Activated naive CD8-positive, alpha-beta T cell treated with anti-CD3 and anti-CD28 coated beads for 36 hours (primary cell): ENCODE measurements at regions not wholly inside any gene's neighbourhood (a gene's known extent, or its start where the extent isn't known, plus 50 kb on each side); places are given as distances from the start of the nearest gene placed in this dataset.

Source experiments
- DNase-seq: peaks from one replicate; pipeline ENCODE4 v3.0.0; 2021
- H3K27ac Mint-ChIP-seq: one replicate; pipeline ENCODE4 v1.8.0; 2022; ENCODE audit warnings: mild to moderate bottlenecking, moderate library complexity, mixed read lengths
- H3K27me3 Mint-ChIP-seq: one replicate; pipeline ENCODE4 v1.8.0; 2022; ENCODE audit warnings: mild to moderate bottlenecking, mixed read lengths
- H3K36me3 Mint-ChIP-seq: one replicate; pipeline ENCODE4 v1.8.0; 2021; ENCODE audit warnings: mild to moderate bottlenecking, mixed read lengths
- H3K4me1 Mint-ChIP-seq: one replicate; pipeline ENCODE4 v1.8.0; 2021; ENCODE audit warnings: mixed read lengths
- H3K4me3 Mint-ChIP-seq: one replicate; pipeline ENCODE4 v1.8.0; 2022; ENCODE audit warnings: mild to moderate bottlenecking, moderate library complexity, mixed read lengths
- H3K9me3 Mint-ChIP-seq: one replicate; pipeline ENCODE4 v1.8.0; 2022; ENCODE audit warnings: mixed read lengths

DNA sequence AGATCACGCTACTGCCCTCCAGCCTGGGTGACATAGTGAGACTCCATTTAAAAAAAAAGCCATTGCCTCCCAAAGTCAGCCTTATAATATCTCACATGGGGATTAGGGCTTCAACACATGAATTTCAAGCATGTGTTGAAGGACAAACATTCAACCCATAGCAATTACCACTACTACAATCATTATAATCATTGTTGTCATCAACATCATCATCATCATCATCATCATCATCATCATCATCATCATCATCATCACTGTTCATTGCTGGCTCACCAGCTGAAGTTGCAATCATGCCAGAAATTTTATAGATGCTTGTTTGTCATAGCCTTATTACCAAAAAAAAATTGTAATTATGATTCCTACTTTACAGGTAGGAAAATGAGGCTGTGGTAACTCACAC is 762.9 kb downstream of the METTL15 start:
- no peaks in the 10 kb centered on the region for H3K27me3 Mint-ChIP-seq
- H3K36me3 Mint-ChIP-seq: no peaks in the 10 kb centered on the region
- H3K27ac Mint-ChIP-seq: no peak overlapping the region
- no peaks in the 10 kb centered on the region for H3K4me1 Mint-ChIP-seq
- DNase-seq: no peak
- H3K9me3 Mint-ChIP-seq: peaks cover 3% of the 10 kb centered on the region
- H3K4me3 Mint-ChIP-seq: no peak overlapping the region

DNA sequence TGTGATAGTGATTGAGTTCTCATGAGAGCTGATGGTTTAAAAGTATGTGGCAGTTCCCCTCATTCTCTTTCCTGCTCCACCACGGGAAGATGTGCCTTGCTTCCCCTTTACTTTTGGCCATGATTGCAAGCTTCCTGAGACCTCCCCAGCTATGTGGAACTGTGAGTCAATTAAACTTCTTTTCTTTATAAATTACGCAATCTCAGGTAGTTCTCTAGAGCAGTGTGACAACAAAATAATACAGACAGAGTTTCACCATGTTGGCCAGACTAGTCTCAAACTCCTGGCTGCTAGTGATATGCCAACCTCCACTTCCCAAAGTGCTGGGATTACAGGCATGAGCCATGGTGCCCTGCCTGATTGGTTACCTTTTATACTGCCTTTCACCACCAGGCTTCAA is 755.2 kb downstream of the METTL15 start:
- no peaks in the 10 kb centered on the region for H3K27me3 Mint-ChIP-seq
- peaks cover 10% of the 10 kb centered on the region for H3K9me3 Mint-ChIP-seq
- H3K36me3 Mint-ChIP-seq: no peaks in the 10 kb centered on the region
- no peak for DNase-seq
- no peak overlapping the region for H3K4me3 Mint-ChIP-seq
- no peak overlapping the region for H3K27ac Mint-ChIP-seq
- H3K4me1 Mint-ChIP-seq: no peaks in the 10 kb centered on the region

DNA sequence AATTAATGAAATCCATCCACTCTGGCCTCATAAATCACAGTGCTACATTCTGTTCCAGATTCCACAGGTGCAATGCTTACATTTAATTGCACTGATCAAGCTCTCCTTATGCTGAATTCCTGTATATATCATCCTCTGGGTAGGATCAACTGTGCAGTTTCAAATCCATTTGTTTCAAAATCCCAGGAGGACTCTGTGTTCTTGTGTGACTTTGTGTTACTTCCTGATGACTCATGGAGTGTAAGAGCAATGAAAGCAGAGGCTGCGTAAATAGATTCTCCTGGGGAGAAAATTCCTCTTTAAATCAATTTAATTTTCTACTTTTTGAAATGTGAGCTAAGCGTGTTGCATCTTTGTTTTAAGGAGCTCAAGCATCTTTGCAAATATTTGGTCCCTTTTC is 752.7 kb downstream of the METTL15 start:
- peaks cover 16% of the 10 kb centered on the region for H3K9me3 Mint-ChIP-seq
- H3K4me3 Mint-ChIP-seq: no peak overlapping the region
- H3K4me1 Mint-ChIP-seq: no peaks in the 10 kb centered on the region
- H3K27me3 Mint-ChIP-seq: no peaks in the 10 kb centered on the region
- DNase-seq: no peak
- no peaks in the 10 kb centered on the region for H3K36me3 Mint-ChIP-seq
- no peak overlapping the region for H3K27ac Mint-ChIP-seq

DNA sequence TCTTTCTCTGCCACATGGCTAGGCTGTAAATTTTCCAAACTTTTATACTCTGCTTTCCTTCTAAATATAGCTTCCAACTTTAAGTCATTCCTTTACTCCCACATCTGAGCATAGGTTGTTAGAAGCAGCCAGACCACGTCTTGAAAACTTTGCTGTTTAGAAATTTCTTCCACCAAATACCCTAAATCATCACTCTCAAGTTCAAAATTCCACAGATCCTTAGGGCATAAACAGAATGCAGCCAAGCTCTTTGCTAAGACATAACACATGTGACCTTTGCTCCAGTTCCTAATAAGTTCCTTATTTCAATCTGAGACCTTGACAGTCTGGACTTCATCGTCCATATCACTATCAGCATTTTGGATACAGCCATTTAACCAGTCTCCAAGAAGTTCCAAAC is 749.9 kb downstream of the METTL15 start:
- Mint-ChIP-seq H3K27me3 (no peaks in the 10 kb centered on the region), H3K27ac (no peak overlapping the region), H3K4me3 (no peak overlapping the region), H3K4me1 (no peaks in the 10 kb centered on the region), H3K9me3 (peaks cover 14% of the 10 kb centered on the region), H3K36me3 (no peaks in the 10 kb centered on the region)
- DNase-seq: no peak

DNA sequence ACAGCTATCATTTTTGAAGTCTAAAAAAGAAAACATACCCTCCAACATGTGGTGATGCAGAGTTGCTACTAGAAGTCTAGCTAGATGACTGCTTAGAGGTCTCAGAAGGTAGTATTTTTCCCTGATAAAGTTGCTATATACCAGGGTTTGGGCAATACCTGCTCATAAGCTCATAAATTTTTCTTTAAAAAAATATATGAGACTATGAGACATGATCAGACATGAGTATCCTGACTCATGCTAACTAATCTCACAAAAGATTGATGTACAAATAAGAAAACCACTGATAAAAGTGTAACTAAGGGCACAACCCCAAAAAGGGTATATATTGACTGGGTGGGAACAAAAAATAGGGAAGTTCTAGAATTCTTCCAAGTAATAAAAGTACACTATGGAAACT is 740.9 kb downstream of the METTL15 start:
- H3K4me1 Mint-ChIP-seq: no peaks in the 10 kb centered on the region
- no peaks in the 10 kb centered on the region for H3K36me3 Mint-ChIP-seq
- no peak overlapping the region for H3K27ac Mint-ChIP-seq
- H3K4me3 Mint-ChIP-seq: no peak overlapping the region
- peaks cover 3% of the 10 kb centered on the region for H3K9me3 Mint-ChIP-seq
- DNase-seq: no peak
- H3K27me3 Mint-ChIP-seq: no peaks in the 10 kb centered on the region

DNA sequence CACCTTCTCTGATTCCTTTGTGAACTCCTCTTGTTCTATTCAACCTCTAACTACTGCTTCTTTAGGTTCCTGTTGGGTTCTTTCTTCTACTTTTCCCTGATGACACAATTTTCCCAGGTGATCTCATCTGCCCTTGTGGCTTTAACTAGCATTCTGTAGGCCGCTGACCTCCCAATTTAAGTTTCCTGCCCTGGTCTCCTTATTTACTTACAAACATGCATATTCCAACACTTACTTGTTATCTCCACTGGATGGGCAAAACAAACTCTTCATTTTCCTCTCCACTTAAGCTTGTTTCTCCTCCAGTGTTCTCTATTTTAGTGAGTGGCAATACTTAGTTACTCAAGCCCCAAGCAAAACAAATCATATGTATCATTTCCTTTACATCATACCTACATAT is 734.5 kb downstream of the METTL15 start:
- DNase-seq: no peak
- Mint-ChIP-seq H3K4me1 (no peaks in the 10 kb centered on the region), H3K36me3 (no peaks in the 10 kb centered on the region), H3K27me3 (no peaks in the 10 kb centered on the region), H3K9me3 (peaks cover 4% of the 10 kb centered on the region), H3K4me3 (no peak overlapping the region), H3K27ac (no peak overlapping the region)

DNA sequence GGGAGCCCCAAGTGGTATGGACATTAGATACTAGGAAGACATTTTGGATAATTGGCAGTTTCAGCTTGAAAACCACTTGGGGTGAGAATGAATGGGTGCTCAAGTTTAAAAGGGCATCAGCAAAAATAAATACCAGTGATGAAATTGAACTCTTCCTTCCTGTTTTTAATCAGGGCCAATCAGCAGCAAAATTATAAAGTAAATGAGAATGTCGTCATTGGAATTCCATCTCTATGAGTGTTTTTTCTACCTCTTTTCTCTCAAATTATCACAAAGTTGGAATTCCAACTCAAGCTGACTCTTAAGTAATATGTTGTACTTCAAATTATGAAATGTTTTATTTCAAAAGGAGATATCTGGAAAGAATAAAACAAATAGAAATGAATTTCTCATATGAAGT is 730.6 kb downstream of the METTL15 start:
- Mint-ChIP-seq H3K4me1 (no peaks in the 10 kb centered on the region), H3K9me3 (peaks cover 3% of the 10 kb centered on the region), H3K36me3 (no peaks in the 10 kb centered on the region), H3K4me3 (no peak overlapping the region), H3K27ac (no peak overlapping the region), H3K27me3 (no peaks in the 10 kb centered on the region)
- DNase-seq: no peak

DNA sequence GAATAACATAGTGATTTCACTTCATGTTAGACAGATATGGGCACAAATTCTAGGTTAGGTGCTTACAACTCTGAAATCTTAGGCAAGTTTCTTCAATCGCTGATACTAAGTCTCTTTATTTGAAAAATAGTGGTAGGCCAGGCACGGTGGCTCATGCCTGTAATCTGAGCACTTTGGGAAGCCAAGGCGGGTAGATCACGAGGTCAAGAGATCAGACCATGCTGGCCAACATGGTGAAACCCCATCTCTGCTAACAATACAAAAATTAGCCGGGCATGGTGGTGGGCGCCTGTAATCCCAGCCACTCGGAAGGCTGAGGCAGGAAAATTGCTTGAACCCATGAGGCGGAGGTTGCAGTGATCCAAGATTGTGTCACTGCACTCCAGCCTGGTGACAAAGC is 729.4 kb downstream of the METTL15 start:
- Mint-ChIP-seq H3K9me3 (peaks cover 3% of the 10 kb centered on the region), H3K4me1 (no peaks in the 10 kb centered on the region), H3K27ac (no peak overlapping the region), H3K36me3 (no peaks in the 10 kb centered on the region), H3K4me3 (no peak overlapping the region), H3K27me3 (no peaks in the 10 kb centered on the region)
- DNase-seq: no peak

DNA sequence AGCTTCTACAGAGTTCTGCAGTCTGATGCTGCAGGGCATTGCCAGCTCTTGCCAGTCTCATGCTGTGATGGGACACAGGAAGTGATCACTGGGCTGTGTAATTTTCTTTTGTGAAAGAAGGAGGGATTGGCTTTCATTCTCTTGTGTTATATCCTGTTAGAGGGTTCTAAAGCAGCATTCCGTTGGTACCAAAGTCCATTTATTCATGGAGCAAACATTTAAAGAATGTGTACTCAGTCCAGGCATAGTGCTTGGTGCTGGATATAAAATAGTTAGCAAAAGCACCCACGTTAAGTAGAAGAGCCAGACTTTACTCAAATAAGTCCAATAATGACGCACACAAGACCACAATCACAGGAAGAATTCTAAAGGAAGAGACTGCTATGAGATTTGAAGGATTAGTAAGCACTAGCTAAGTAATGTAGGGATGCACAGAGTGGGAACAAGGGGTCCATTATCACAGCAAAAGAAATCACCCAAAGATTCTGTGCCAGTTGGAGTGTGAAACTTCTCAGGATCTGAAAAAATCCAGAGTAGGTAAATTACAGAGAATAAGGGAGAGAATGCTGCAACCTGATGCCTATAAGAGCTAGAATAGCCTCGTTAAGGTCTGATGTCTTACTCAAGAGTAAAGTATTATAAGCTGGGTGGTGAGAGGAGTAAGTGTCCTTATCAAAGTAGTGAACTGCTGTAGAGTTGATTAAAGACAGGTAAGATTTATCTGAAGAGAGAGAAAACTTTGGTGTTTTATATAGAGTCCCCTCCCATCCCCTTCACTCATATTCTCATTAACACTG is 728.3 kb downstream of the METTL15 start:
- DNase-seq: no peak
- no peaks in the 10 kb centered on the region for H3K4me1 Mint-ChIP-seq
- no peak overlapping the region for H3K27ac Mint-ChIP-seq
- no peaks in the 10 kb centered on the region for H3K27me3 Mint-ChIP-seq
- H3K9me3 Mint-ChIP-seq: peaks cover 3% of the 10 kb centered on the region
- no peaks in the 10 kb centered on the region for H3K36me3 Mint-ChIP-seq
- H3K4me3 Mint-ChIP-seq: no peak overlapping the region

DNA sequence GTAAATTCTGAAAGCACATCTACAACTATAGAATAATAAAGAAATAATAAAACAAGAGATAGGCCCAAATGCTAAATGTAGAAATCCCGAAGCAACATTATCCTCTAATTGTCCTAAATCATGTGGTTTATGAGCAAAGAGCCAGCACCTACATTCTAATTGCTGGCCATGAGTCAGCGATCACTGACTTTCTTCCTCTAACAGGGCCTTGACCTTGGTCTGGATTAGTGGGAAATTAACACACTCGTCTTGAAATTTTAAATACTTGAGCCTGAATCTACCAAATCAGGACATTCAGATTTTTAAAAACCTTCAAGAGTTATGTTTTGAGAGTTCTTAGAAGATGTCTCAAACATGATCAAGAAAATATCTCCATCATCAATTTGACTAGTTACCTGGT is 727.6 kb downstream of the METTL15 start:
- no peak for DNase-seq
- H3K27ac Mint-ChIP-seq: no peak overlapping the region
- no peak overlapping the region for H3K4me3 Mint-ChIP-seq
- H3K4me1 Mint-ChIP-seq: no peaks in the 10 kb centered on the region
- H3K36me3 Mint-ChIP-seq: no peaks in the 10 kb centered on the region
- H3K27me3 Mint-ChIP-seq: no peaks in the 10 kb centered on the region
- peaks cover 3% of the 10 kb centered on the region for H3K9me3 Mint-ChIP-seq

DNA sequence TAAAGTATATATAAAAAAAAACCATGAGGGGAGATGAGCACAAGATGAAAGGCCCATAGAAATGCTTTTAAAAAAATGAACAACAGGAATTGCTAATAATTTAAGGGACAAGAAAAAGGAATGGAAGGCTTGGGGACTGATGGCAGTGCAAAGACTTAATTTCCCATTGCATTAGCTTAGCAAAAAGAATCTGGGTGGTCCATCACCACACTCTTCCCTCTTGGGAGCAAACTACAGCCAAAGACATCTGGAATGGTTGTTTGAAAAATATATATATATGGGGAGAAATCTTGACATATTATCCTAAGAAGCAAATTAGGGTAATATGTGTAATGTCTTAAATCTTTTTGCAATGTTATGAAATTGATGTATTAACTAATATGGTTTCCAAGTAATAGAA is 727.1 kb downstream of the METTL15 start:
- Mint-ChIP-seq H3K9me3 (peaks cover 3% of the 10 kb centered on the region), H3K27me3 (no peaks in the 10 kb centered on the region), H3K27ac (no peak overlapping the region), H3K4me1 (no peaks in the 10 kb centered on the region), H3K36me3 (no peaks in the 10 kb centered on the region), H3K4me3 (no peak overlapping the region)
- DNase-seq: no peak

DNA sequence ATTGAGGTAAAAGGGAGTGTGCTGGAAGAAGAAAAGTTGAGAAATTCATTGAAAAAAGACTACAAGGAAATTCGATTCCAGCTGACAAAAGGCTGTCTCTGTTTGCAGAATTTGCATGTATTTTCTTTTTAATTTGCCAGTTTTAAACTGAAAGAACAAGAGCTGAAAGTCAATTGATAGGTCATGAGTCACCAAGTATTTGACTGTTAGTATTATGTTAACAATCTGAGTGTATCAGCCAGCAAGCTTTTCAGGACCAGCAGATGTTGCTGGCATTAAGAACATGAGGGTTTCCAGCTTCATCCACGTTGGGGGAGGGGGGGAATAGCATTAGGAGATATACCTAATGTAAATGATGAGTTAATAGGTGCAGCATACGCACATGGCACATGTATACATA is 726.7 kb downstream of the METTL15 start:
- Mint-ChIP-seq H3K4me1 (no peaks in the 10 kb centered on the region), H3K9me3 (peaks cover 3% of the 10 kb centered on the region), H3K27me3 (no peaks in the 10 kb centered on the region), H3K27ac (no peak overlapping the region), H3K4me3 (no peak overlapping the region), H3K36me3 (no peaks in the 10 kb centered on the region)
- DNase-seq: no peak

DNA sequence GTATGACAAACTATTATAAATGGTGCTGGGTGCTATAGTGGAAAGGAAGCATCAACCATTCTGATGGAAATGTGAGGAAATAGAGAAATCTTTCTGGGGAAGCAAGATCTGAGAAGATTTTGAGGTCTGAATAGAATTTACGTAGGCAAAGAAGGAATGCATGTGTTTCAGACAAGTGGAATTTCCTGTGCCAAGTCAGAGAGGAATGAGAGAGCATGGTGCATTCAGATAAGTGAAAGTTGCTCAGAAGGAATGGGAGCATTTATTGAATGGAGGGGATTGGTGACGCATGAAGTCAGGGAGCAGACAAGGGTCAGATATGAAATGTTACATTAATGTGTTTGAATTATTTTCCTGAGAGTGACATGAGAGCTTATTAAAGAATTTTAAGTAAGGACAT is 725.5 kb downstream of the METTL15 start:
- H3K36me3 Mint-ChIP-seq: no peaks in the 10 kb centered on the region
- H3K4me1 Mint-ChIP-seq: no peaks in the 10 kb centered on the region
- H3K27me3 Mint-ChIP-seq: no peaks in the 10 kb centered on the region
- no peak for DNase-seq
- peaks cover 5% of the 10 kb centered on the region for H3K9me3 Mint-ChIP-seq
- H3K27ac Mint-ChIP-seq: no peak overlapping the region
- no peak overlapping the region for H3K4me3 Mint-ChIP-seq

DNA sequence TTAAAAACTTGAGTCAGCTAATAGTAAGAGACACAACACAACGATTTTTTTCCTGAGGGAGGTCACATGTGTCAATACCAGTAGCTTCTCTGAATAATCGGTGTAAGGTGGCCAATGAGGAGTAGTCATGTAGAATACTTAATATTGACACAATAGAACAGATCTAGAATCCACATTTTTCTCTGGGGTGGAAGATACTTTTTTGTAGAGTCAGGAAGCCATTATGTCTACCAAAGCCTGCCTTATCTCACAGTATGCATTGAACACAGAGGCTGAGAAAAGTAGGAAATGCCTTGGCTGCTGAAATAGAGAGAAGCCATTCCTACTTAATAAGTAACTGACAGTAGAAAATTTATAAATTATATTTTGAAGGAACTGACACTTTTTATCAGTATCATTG is 725.0 kb downstream of the METTL15 start:
- no peak overlapping the region for H3K27ac Mint-ChIP-seq
- no peak for DNase-seq

DNA sequence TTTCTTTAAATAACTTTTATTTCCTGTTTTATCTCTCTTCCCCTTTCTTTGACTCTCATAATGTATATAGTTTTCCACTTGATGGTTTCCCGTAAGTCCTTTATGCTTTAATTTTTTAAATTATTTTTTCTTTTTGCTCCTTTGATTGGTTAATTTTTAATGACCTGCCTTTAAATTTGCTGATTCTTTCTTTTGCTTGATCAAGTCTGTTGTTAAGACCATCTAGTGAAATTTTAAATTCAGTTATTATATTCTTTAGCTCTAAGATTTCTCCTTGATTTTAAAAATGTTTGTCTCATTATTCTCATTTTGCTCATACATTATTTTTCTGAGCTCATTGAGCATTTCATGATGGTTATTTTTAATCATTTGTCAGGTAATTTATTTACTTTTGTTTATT is 718.6 kb downstream of the METTL15 start:
- Mint-ChIP-seq H3K27ac (no peak overlapping the region), H3K27me3 (no peaks in the 10 kb centered on the region)

More for the DNA sequence above, 725.0 kb downstream of the METTL15 start:
- Mint-ChIP-seq H3K4me3 (no peak overlapping the region), H3K9me3 (peaks cover 5% of the 10 kb centered on the region), H3K4me1 (no peaks in the 10 kb centered on the region), H3K27me3 (no peaks in the 10 kb centered on the region), H3K36me3 (no peaks in the 10 kb centered on the region)

DNA sequence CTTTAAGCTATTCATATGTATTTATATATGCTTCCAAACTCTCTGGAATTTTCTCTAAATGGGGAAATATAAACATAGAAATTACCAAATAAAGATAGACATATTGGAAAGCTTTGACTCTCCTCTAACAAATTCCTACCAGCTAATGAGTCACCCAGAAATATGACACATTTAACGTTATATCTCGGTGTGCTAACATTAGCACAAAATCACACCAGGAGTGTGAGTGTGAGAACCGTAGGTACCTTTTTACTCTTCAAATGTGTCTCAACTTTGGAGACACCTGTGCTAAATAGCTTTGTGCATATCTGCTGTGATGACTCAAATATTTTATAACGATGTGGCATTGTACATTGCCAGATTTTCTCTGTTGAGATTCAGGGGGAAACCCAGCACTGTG is 714.4 kb downstream of the METTL15 start:
- Mint-ChIP-seq H3K27ac (no peak overlapping the region), H3K36me3 (no peaks in the 10 kb centered on the region), H3K9me3 (peaks cover 9% of the 10 kb centered on the region), H3K4me3 (no peak overlapping the region), H3K27me3 (no peaks in the 10 kb centered on the region), H3K4me1 (no peaks in the 10 kb centered on the region)
- no peak for DNase-seq

More for the DNA sequence above, 718.6 kb downstream of the METTL15 start:
- no peak for DNase-seq
- Mint-ChIP-seq H3K9me3 (peaks cover 9% of the 10 kb centered on the region), H3K4me1 (no peaks in the 10 kb centered on the region), H3K36me3 (no peaks in the 10 kb centered on the region), H3K4me3 (no peak overlapping the region)
